ENCODE measurements at regions not wholly inside any gene's neighbourhood (a gene's known extent, or its start where the extent isn't known, plus 50 kb on each side); places are given as distances from the start of the nearest gene placed in this dataset.

- WGBS (ENCODE audit: insufficient coverage, low coverage, low lambda C conversion rate, missing lambda C conversion rate): 54% methylated on average over 2 of the region's 2 CpGs
- Histone ChIP-seq H3K36me3 (no peaks in the 10 kb centered on the region), H3K27me3 (no peaks in the 10 kb centered on the region), H3K4me1 (no peaks in the 10 kb centered on the region), H3K27ac (no peak overlapping the region), H3K9me3 (no peaks in the 10 kb centered on the region), H3K4me3 (no peak overlapping the region)
- DNase-seq (no peak), ATAC-seq (no peak)
- intact Hi-C loops (cut with DNase I): no loop called here
- TF ChIP-seq POLR2A (IDR thresholded peaks at IDR 0.05): no peak
- TF ChIP-seq, protein P1, sequence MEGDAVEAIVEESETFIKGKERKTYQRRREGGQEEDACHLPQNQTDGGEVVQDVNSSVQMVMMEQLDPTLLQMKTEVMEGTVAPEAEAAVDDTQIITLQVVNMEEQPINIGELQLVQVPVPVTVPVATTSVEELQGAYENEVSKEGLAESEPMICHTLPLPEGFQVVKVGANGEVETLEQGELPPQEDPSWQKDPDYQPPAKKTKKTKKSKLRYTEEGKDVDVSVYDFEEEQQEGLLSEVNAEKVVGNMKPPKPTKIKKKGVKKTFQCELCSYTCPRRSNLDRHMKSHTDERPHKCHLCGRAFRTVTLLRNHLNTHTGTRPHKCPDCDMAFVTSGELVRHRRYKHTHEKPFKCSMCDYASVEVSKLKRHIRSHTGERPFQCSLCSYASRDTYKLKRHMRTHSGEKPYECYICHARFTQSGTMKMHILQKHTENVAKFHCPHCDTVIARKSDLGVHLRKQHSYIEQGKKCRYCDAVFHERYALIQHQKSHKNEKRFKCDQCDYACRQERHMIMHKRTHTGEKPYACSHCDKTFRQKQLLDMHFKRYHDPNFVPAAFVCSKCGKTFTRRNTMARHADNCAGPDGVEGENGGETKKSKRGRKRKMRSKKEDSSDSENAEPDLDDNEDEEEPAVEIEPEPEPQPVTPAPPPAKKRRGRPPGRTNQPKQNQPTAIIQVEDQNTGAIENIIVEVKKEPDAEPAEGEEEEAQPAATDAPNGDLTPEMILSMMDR (IDR thresholded peaks at IDR 0.05): no peak
Measured at GRCh38 chr4:16334601-16335000, 108.3 kb upstream of the TAPT1 start.

DNA sequence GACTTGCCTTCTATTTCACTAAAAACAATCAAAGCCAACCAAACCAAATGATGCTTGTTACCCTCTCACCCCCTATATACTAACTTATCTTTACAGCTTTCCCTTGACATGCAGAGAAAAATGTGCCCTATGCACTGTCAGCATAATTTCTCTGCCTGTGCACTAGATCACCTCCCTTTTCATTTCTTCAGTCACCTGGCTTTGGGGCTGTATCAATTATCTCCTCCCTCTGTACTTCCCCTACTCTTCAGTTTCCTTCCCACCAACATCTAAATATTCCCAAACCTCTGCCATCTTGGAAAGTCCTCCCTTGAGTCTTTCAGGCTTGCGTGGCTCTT, 103.5 kb upstream of the TAPT1 start:
- intact Hi-C loops (cut with DNase I): no loop called here
- H3K4me1 ChIP-seq: no peaks in the 10 kb centered on the region
- H3K27me3 ChIP-seq: no peaks in the 10 kb centered on the region
- H3K9me3 ChIP-seq: no peaks in the 10 kb centered on the region
- no peak overlapping the region for H3K27ac ChIP-seq
- ATAC-seq (no peak), DNase-seq (no peak)
- 73% methylated on average over 1 of the region's 1 CpG for WGBS (ENCODE audit: insufficient coverage, low coverage, low lambda C conversion rate, missing lambda C conversion rate)
- H3K36me3 ChIP-seq: no peaks in the 10 kb centered on the region
- TF ChIP-seq POLR2A (IDR thresholded peaks at IDR 0.05): no peak
- TF ChIP-seq, protein P1 (IDR thresholded peaks at IDR 0.05): no peak
- no peak overlapping the region for H3K4me3 ChIP-seq

DNA sequence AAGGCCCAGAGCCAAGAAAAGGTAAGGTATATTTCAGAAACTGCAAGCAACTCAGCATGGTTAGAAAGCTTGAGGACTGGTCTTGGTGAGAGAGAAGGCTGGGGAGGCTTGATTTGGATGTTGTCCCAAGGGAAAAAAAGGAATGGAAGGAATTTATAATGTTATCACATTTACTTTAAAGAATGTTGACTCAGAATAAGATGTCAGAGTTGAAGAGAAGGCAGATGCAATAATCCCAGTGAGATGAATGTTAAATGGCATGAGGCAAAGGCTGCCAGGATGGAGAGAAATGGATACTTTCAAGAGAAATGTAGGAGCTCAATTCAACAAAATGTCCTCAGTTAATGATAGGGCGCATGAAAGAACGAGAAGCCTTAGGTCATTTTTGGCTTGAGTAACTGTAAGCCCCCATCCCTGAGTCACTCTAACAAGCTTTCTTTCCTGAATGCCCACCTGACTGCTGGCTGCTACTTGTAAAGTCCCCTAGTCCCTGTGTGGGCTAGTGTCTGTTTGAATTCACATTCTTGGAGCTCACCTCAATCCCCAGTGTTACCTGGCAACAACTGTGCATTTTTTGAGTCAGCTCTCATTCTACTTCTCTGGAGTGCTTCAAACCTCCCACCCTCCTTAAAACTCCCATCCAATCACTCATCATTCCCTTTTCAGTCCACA, 103.0 kb upstream of the TAPT1 start:
- Histone ChIP-seq H3K27me3 (no peaks in the 10 kb centered on the region), H3K27ac (no peak overlapping the region), H3K4me3 (no peak overlapping the region), H3K4me1 (no peaks in the 10 kb centered on the region), H3K9me3 (no peaks in the 10 kb centered on the region), H3K36me3 (no peaks in the 10 kb centered on the region)
- TF ChIP-seq, protein P1 (IDR thresholded peaks at IDR 0.05): no peak
- no peak for TF ChIP-seq POLR2A (IDR thresholded peaks at IDR 0.05)
- intact Hi-C loops (cut with DNase I): no loop called here
- WGBS (ENCODE audit: insufficient coverage, low coverage, low lambda C conversion rate, missing lambda C conversion rate): 75% methylated on average over 2 of the region's 2 CpGs
- DNase-seq (no peak), ATAC-seq (no peak)

GRCh38 chr4:16322183-16322582, 95.9 kb upstream of the TAPT1 start:
- ATAC-seq: no peak
- H3K27ac ChIP-seq: no peak overlapping the region
- H3K4me1 ChIP-seq: no peaks in the 10 kb centered on the region
- H3K27me3 ChIP-seq: no peaks in the 10 kb centered on the region
- 50% methylated on average over 1 of the region's 1 CpG for WGBS (ENCODE audit: insufficient coverage, low coverage, low lambda C conversion rate, missing lambda C conversion rate)
- H3K9me3 ChIP-seq: no peaks in the 10 kb centered on the region
- TF ChIP-seq POLR2A (IDR thresholded peaks at IDR 0.05): no peak
- TF ChIP-seq, protein P1 (IDR thresholded peaks at IDR 0.05): no peak
- no peaks in the 10 kb centered on the region for H3K36me3 ChIP-seq
- no peak overlapping the region for H3K4me3 ChIP-seq
- DNase-seq: no peak
- intact Hi-C loops (cut with DNase I): no loop called here

- WGBS (ENCODE audit: insufficient coverage, low coverage, low lambda C conversion rate, missing lambda C conversion rate): 97% methylated on average over 8 of the region's 8 CpGs
- TF ChIP-seq, protein P1 (IDR thresholded peaks at IDR 0.05): no peak
- TF ChIP-seq POLR2A (IDR thresholded peaks at IDR 0.05): no peak
- DNase-seq (no peak), ATAC-seq (no peak)
- Histone ChIP-seq H3K4me1 (no peaks in the 10 kb centered on the region), H3K27me3 (no peaks in the 10 kb centered on the region), H3K9me3 (no peaks in the 10 kb centered on the region), H3K27ac (no peak overlapping the region), H3K4me3 (no peak overlapping the region), H3K36me3 (no peaks in the 10 kb centered on the region)
- intact Hi-C loops (cut with DNase I): no loop called here
Measured at GRCh38 chr4:16315456-16315855, 89.2 kb upstream of the TAPT1 start.
